ENCODE measurements at regions not wholly inside any gene's neighbourhood (a gene's known extent, or its start where the extent isn't known, plus 50 kb on each side); places are given as distances from the start of the nearest gene placed in this dataset.

DNA sequence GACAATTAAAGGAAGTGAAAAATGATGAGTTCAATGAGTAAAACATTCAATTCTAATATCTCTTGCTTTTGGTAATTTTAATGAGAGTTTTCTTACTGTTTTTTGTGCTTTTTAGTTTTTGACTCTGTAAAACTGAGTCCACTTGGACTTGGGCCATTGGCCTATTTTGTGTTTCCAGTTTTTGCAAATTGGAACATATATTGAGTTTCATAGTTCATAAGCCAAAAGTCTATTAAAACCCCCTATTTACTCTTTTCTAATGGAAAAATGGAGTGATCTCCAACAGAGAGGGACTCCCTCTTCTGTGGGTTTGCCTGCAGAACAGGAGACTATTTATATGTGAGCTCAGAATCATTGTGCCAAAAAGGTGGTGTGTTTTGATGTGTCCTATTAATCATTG, 219.7 kb upstream of the SPRY2 start:
- no peak overlapping the region for H3K4me3 ChIP-seq (ENCODE audit: low read length)
- no peak for DNase-seq (ENCODE audit: low read depth)
- TF ChIP-seq, protein P1, sequence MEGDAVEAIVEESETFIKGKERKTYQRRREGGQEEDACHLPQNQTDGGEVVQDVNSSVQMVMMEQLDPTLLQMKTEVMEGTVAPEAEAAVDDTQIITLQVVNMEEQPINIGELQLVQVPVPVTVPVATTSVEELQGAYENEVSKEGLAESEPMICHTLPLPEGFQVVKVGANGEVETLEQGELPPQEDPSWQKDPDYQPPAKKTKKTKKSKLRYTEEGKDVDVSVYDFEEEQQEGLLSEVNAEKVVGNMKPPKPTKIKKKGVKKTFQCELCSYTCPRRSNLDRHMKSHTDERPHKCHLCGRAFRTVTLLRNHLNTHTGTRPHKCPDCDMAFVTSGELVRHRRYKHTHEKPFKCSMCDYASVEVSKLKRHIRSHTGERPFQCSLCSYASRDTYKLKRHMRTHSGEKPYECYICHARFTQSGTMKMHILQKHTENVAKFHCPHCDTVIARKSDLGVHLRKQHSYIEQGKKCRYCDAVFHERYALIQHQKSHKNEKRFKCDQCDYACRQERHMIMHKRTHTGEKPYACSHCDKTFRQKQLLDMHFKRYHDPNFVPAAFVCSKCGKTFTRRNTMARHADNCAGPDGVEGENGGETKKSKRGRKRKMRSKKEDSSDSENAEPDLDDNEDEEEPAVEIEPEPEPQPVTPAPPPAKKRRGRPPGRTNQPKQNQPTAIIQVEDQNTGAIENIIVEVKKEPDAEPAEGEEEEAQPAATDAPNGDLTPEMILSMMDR (conservative IDR thresholded peaks at IDR 0.05; ENCODE audit: low read length), result no peak

- TF ChIP-seq, protein P1 (conservative IDR thresholded peaks at IDR 0.05; ENCODE audit: low read length), result no peak
- no peak for DNase-seq (ENCODE audit: low read depth)
- H3K4me3 ChIP-seq (ENCODE audit: low read length), result no peak overlapping the region
Observed at GRCh38 chr13:80559944-80560343, 219.0 kb upstream of the SPRY2 start.

- TF ChIP-seq, protein P1 (conservative IDR thresholded peaks at IDR 0.05; ENCODE audit: low read length), result no peak
- no peak for DNase-seq (ENCODE audit: low read depth)
- H3K4me3 ChIP-seq (ENCODE audit: low read length), result no peak overlapping the region
Observed at GRCh38 chr13:80558074-80558473, 217.1 kb upstream of the SPRY2 start.

DNA sequence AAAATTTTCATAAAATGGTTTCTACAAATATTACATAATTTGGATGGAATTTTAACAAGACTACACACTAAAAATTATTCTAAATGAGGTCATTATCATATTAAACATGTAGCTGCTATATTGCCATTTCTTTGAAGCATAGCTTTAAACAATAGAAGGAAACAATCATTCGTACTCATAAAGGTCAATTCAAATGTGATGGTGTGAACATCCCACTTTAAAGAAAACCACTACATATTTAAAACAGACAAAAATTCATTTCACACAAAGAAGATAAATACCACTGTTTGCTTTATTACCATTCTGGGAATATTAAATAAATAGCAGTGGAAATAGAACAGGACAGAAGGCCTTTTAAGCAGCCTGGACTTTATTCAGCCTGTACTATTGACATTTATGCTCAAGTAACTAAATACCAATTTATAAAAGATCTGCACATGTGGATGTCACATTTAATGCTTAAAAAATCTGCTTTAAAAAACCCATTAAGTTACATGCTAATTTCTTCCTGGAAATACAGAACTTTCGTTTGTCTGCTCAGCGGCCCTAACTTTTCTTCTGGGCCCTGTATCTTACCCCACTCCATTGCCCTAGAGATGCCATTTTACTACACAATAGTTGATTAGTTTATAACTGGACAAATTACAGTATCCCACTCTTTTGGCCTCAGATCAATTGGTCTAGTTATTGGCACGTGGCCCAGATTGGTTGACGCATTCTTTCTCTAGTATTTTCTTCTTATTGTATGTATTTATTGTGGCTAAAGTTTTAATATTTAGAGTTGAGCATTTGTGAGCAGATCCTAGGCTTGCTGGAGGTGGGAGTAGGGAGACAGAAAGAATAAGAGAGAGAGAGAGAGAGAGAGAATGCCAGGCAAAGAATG, 215.1 kb upstream of the SPRY2 start:
- H3K4me3 ChIP-seq (ENCODE audit: low read length), result no peak overlapping the region
- TF ChIP-seq, protein P1 (conservative IDR thresholded peaks at IDR 0.05; ENCODE audit: low read length), result no peak
- no peak for DNase-seq (ENCODE audit: low read depth)

DNA sequence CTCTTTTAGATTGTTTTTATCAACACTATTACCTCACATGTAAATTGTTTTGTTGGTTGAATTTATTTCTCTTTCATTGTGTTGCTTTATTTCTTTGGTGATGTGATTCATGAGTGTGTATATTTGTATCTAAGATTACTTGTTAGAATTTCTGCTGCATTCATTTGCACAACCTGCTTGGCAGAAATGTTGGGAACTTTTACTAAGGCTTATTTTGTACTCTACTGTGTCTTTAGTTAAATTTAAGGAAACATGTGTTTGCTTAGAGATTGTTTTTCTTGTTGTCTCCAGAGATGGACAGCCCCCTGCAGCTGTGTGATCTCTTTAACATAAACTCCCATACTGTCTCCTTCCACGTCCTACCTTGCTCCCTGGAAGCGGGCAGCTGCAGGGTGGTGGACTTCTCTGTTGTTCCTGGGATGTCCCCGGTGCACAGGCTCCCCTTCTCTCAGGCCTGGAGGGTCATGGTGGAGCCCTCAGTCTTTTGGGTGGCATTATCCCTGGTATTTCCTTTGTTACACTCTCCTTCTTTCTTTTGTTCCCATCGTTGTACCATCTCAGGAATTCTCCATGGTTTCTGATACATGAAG, 212.0 kb upstream of the SPRY2 start:
- no peak overlapping the region for H3K4me3 ChIP-seq (ENCODE audit: low read length)
- no peak for DNase-seq (ENCODE audit: low read depth)
- TF ChIP-seq, protein P1 (conservative IDR thresholded peaks at IDR 0.05; ENCODE audit: low read length), result no peak

DNA sequence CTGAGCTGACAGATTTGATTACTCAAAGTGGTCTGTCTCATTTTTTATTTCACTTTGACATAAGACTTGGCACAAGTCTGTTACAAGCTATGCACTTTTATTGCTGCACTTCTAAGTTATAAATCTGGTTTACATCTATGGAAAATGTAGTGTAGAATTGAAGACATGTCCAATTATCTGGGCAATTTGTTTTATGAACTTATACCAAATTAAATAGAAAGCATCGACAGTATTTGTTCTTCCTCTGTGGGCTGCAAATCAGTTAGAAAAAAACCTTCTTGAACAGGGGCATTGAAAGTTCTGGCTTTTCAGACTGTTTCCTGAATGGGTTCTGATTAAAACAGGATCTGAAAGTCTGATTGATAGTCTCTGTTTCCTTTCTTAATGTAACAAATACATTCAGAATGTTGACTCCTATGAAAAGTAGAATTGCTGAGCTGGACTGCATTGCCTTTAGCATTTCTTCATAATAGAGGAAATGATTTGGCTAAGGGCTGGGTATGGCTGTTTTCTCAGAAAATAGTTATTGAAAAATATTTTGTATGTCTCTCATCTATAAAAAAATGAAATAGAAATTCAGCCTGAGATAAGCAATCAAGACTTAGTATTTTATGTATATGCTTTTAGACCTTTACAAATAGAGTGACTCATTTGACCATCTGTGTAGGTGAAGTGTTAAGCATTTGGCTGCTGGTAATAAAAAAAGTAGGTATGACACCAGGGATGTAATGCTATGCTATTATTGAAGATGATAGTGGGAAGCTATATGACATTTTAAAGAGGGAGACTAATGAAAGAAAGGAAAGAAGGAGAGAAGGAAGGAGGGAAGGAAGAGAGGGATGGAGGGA, 210.9 kb upstream of the SPRY2 start:
- H3K4me3 ChIP-seq (ENCODE audit: low read length), result no peak overlapping the region
- DNase-seq (ENCODE audit: low read depth), result no peak
- TF ChIP-seq, protein P1 (conservative IDR thresholded peaks at IDR 0.05; ENCODE audit: low read length), result no peak

Measured in AG10803 (cell line).